Smooth muscle cell (in vitro differentiated cells): ENCODE measurements at regions not wholly inside any gene's neighbourhood (a gene's known extent, or its start where the extent isn't known, plus 50 kb on each side); places are given as distances from the start of the nearest gene placed in this dataset.

Experiments used
- DNase-seq: peaks from one replicate; lab custom pipeline; 2025; ENCODE audit not compliant: unreplicated experiment; lab: John Stamatoyannopoulos, UW
- H2AFZ ChIP-seq: fragments of 200-600 bp; sonication (generic); 2 replicates; pipeline ENCODE4 v1.6.0; 2016; ENCODE audit warnings: antibody characterized with exemption, low read depth, mild to moderate bottlenecking
- H3F3A ChIP-seq: fragments of 200-600 bp; sonication (generic); 2 replicates; pipeline ENCODE4 v1.6.0; 2017; ENCODE audit warnings: antibody characterized with exemption, low read depth
- H3K27ac ChIP-seq: fragments of 200-600 bp; sonication (generic); 2 replicates; pipeline ENCODE4 v1.5.1; 2016; ENCODE audit warnings: low read depth, mild to moderate bottlenecking
- H3K27me3 ChIP-seq: fragments of 200-600 bp; sonication (generic); 2 replicates; pipeline ENCODE4 v1.6.1; 2016; ENCODE audit warnings: low read depth, mild to moderate bottlenecking
- H3K36me3 ChIP-seq: fragments of 200-600 bp; sonication (generic); 2 replicates; pipeline ENCODE4 v1.5.1; 2016; ENCODE audit warnings: low read depth
- H3K4me1 ChIP-seq: fragments of 200-600 bp; sonication (generic); 2 replicates; pipeline ENCODE4 v1.5.1; 2016; ENCODE audit warnings: low read depth
- H3K4me2 ChIP-seq: fragments of 200-600 bp; sonication (generic); 2 replicates; pipeline ENCODE4 v1.6.0; 2016; ENCODE audit warnings: mild to moderate bottlenecking
- H3K4me3 ChIP-seq: fragments of 200-600 bp; sonication (generic); 2 replicates; pipeline ENCODE4 v1.5.1; 2016; ENCODE audit warnings: mild to moderate bottlenecking
- H3K79me2 ChIP-seq: fragments of 200-600 bp; sonication (generic); 2 replicates; pipeline ENCODE4 v1.6.0; 2016; ENCODE audit warnings: low read depth, mild to moderate bottlenecking
- H3K9ac ChIP-seq: fragments of 200-600 bp; sonication (generic); 2 replicates; pipeline ENCODE4 v1.6.0; 2016; ENCODE audit warnings: low read depth
- H3K9me3 ChIP-seq: fragments of 200-600 bp; sonication (generic); replicated peaks from 2 replicates; pipeline ENCODE4 v1.5.1; 2016; ENCODE audit warnings: low read depth
- H4K20me1 ChIP-seq: fragments of 200-600 bp; sonication (generic); 2 replicates; pipeline ENCODE4 v1.6.0; 2016; ENCODE audit warnings: low read depth
- CTCF ChIP-seq: fragments of 200-600 bp; sonication (generic); IDR thresholded peaks from 2 replicates; pipeline ENCODE4 v1.5.1; 2017; ENCODE audit warnings: borderline replicate concordance, mild to moderate bottlenecking, antibody characterized with exemption; ENCODE audit not compliant: insufficient read depth, poor library complexity, severe bottlenecking
- WGBS: methylation state at CpG from one replicate; pipeline ENCODE4 v1.1.7; 2016; ENCODE audit warnings: low lambda C conversion rate; 5-methylcytosine and 5-hydroxymethylcytosine counted together

- peak overlapping the region; percentile 20 for H3K4me2 ChIP-seq
- peaks cover 4% of the 10 kb centered on the region for H3K4me1 ChIP-seq
- H3K36me3 ChIP-seq: no peaks in the 10 kb centered on the region
- H3K9me3 ChIP-seq: no peaks in the 10 kb centered on the region
- peak overlapping the region; percentile 43 for H2AFZ ChIP-seq
- H3K27me3 ChIP-seq: no peaks in the 10 kb centered on the region
- no peak for DNase-seq
- H3K9ac ChIP-seq: peak overlapping the region; percentile 46
- H3K27ac ChIP-seq: peak overlapping the region; percentile 84
- no peaks in the 10 kb centered on the region for H4K20me1 ChIP-seq
- no peaks in the 10 kb centered on the region for H3F3A ChIP-seq
- no peak overlapping the region for H3K4me3 ChIP-seq
- H3K79me2 ChIP-seq: peaks cover 7% of the 10 kb centered on the region
- no peak for TF ChIP-seq CTCF
These were observed 177.0 kb downstream of the TENT5A start for GRCh38 chr6:81575442-81575841.

- Histone ChIP-seq H3K79me2 (peaks cover 7% of the 10 kb centered on the region), H3K36me3 (no peaks in the 10 kb centered on the region), H3K27me3 (no peaks in the 10 kb centered on the region), H3K9me3 (no peaks in the 10 kb centered on the region), H3F3A (no peaks in the 10 kb centered on the region), H3K27ac (peak overlapping the region; percentile 44), H2AFZ (no peak overlapping the region), H3K4me2 (peak overlapping the region; percentile 34), H3K4me1 (peaks cover 4% of the 10 kb centered on the region), H4K20me1 (no peaks in the 10 kb centered on the region), H3K4me3 (no peak overlapping the region), H3K9ac (no peak overlapping the region)
- 8% methylated on average over 2 of the region's 2 CpGs for WGBS
- no peak for TF ChIP-seq CTCF
- DNase-seq: no peak
These were observed 180.5 kb downstream of the TENT5A start for GRCh38 chr6:81572020-81572419.

DNA sequence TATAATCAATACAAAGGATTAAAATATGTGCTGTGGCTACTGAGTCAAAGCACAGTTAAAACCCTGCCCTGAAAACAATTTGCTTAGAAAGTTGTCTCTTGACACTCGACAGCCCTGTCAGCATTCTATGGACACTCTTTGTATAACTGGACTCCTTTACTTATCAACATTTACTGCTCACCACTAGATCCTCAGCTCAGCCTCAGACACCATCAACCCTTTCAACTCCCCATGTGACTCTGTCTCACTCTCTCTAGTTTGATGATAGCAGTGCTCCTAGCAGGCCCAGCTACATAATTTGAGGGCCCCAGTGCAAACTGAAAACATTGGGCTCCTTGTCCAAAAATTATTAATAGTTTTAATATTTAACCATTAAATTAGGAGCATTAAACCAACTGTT lies 181.8 kb downstream of the TENT5A start:
- no peak overlapping the region for H3K4me3 ChIP-seq
- 8% methylated on average over 1 of the region's 1 CpG for WGBS
- H3K9ac ChIP-seq: no peak overlapping the region
- H3F3A ChIP-seq: no peaks in the 10 kb centered on the region
- no peaks in the 10 kb centered on the region for H3K27me3 ChIP-seq
- no peak for DNase-seq
- H3K36me3 ChIP-seq: no peaks in the 10 kb centered on the region
- H4K20me1 ChIP-seq: no peaks in the 10 kb centered on the region
- H3K4me2 ChIP-seq: no peak overlapping the region
- no peak overlapping the region for H2AFZ ChIP-seq
- H3K79me2 ChIP-seq: peaks cover 7% of the 10 kb centered on the region
- H3K4me1 ChIP-seq: peaks cover 4% of the 10 kb centered on the region
- TF ChIP-seq CTCF: no peak
- no peak overlapping the region for H3K27ac ChIP-seq
- no peaks in the 10 kb centered on the region for H3K9me3 ChIP-seq

DNA sequence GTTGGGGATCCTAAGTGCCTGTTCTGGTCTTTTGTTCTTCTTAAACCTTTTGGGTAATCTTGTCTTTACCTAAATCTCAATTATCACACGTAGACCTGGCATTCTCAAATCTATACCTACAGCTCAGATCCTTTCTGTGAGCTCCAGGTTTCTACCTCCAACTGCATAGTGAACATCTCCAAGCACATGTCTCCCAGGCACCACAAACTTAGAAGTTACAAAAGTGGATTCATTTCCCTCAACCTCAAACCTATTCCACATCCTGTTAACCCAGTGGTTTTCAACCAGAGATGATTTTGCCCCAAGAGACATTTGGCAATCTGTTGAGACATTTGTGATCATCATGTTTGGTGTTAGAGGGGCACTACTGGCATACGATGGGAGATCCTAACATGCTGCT lies 183.5 kb downstream of the TENT5A start:
- no peak for TF ChIP-seq CTCF
- WGBS: 96% methylated on average over 2 of the region's 2 CpGs

More for the DNA sequence above, 183.5 kb downstream of the TENT5A start:
- Histone ChIP-seq H3F3A (no peaks in the 10 kb centered on the region), H3K79me2 (no peaks in the 10 kb centered on the region), H4K20me1 (no peaks in the 10 kb centered on the region), H3K9ac (no peak overlapping the region), H3K9me3 (no peaks in the 10 kb centered on the region), H3K36me3 (no peaks in the 10 kb centered on the region), H3K4me2 (no peak overlapping the region), H3K27me3 (no peaks in the 10 kb centered on the region), H3K4me1 (no peaks in the 10 kb centered on the region), H3K27ac (no peak overlapping the region), H3K4me3 (no peak overlapping the region), H2AFZ (no peak overlapping the region)
- DNase-seq: no peak
